DMS 273 (cell line): ENCODE measurements at regions not wholly inside any gene's neighbourhood (a gene's known extent, or its start where the extent isn't known, plus 50 kb on each side); places are given as distances from the start of the nearest gene placed in this dataset.
A peak's percentile ranks its signal among the peaks of the same experiment; 100 is the strongest.
"Not testable (repeated sequence)": the region's sequence is repeated elsewhere in the genome, so short reads cannot be mapped to it uniquely, and the experiment has no call there.

Experiments used
- DNase-seq: peaks from one replicate; lab custom pipeline; 2025; ENCODE audit not compliant: unreplicated experiment; lab: John Stamatoyannopoulos, UW

GRCh38 chrX:128653524-128654060 lies 601.4 kb upstream of the ACTRT1 start:
- DNase-seq: no peak

- no peak for DNase-seq
These were observed 598.1 kb upstream of the ACTRT1 start for GRCh38 chrX:128650326-128650725.

DNA sequence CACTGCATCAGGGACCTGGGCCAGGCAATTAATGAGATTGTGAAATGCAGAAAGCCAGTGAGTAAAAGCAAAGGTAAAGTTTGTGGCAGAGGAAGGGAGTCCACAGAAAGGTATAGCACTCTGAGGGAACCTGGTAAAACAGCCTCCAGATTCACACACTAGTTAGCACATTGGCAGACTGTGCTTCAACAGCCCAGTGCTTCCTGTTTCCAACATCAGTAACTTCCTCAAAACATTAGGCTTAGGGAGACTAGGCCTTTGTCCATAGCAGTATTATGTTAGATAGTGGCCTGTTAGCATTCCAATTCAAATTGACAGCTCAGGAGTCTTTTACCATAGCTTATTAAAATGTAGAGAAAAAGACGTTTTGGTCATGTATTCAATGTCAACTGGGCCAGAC lies 582.6 kb upstream of the ACTRT1 start:
- no peak for DNase-seq

- no peak for DNase-seq
These were observed 571.2 kb upstream of the ACTRT1 start for GRCh38 chrX:128623361-128623760.

- peak; percentile 58 for DNase-seq
These were observed 570.1 kb upstream of the ACTRT1 start for GRCh38 chrX:128622296-128622695.

DNA sequence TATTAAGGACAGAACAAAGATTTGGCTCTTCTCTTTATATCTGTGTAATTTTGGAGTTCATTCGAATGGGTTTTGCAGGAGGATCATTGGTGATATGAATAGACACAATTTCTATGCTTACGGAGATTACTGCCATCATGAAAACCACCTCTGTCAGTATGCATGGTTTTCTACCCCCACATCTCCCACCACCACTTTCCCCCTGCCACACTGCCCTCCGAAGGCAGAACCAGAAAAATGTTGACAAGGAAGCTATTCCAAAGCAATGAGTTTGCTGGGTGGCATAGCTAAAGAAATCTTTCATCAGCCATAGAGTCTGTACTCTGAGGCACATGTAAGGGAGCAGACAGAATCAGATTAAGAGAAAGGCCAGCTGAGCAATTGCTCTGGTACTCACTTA lies 567.3 kb upstream of the ACTRT1 start:
- DNase-seq: no peak

GRCh38 chrX:128616933-128617332 lies 564.7 kb upstream of the ACTRT1 start:
- no peak for DNase-seq

GRCh38 chrX:128606817-128607216 lies 554.6 kb upstream of the ACTRT1 start:
- DNase-seq: not testable (repeated sequence)

DNA sequence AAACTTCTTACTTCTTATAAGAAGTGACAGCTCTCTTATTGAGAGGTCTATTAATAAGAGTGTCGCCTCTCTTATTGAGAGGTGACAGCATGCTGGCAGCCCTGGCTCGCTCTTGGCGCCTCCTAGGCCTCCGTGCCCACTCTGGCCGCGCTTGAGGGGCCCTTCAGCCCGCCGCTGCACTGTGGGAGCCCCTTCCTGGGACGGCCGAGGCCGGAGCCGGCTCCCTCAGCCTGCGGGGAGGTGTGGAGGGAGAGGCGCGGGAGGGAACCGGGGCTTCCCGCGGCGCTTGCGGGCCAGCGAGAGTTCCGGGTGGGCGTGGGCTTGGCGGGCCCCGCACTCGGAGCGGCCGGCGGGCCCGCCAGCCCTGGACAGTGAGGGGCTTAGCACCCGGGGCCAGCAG lies 554.2 kb upstream of the ACTRT1 start:
- not testable (repeated sequence) for DNase-seq

DNA sequence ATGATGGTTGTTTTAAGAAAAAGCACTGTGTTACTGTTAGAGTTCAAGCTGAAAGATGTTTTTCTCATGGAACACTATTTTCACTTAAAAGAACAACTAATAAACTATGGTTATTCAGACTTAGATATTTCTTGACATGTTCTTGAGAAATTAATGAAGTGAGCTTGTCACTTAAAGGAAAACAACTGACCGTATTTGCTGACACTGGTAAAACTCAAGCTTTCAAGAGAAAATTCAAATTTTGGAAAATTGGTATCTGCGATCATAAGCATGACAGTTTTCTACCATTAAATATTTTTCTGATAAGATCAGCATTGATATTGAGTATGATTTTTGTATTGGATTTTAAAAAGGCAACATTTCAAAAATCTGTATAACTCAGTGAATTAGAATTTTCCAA lies 549.5 kb upstream of the ACTRT1 start:
- DNase-seq: no peak

- no peak for DNase-seq
These were observed 547.4 kb upstream of the ACTRT1 start for GRCh38 chrX:128599632-128600031.

- no peak for DNase-seq
These were observed 529.8 kb upstream of the ACTRT1 start for GRCh38 chrX:128582036-128582435.

- DNase-seq: no peak
These were observed 529.4 kb upstream of the ACTRT1 start for GRCh38 chrX:128581615-128582014.

DNA sequence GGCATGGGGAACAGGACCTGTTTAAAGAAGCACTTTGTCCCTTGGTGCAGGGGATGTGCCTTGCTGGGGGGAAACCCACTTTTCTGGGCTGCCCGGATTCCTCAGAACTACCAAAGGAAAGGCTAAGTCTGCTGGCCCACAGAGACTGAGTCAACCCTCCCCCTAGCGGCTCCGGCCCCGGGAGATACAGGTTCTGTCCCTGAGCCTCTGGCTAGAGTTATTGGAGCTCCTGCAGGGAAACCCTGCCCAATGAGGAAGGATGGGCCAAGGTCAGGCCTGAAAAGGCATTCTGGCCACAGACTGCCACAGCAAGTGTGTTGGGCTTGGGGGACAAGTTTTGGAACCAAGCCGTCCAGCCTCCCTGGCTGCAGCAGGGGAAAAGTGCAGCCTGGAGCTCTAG lies 490.9 kb upstream of the ACTRT1 start:
- no peak for DNase-seq

DNA sequence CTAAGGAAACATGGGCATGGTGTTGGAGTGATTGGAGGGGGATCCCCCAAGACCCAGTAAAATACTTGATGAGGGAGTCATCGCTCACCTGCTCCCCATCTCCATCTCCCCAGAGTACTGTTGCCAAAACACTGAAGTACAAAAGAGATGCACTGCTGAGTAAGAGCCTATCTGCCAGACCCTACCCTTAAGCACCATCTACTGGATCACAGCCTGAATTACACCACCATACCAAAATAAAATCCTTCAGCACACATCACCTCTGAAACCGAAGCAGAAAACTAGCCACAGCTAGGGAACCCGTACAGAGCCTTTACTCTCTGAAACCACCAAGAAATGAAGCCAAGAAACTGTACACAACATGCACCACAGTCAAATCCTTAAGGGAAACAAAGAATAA lies 466.3 kb upstream of the ACTRT1 start:
- DNase-seq: peak; percentile 52

- DNase-seq: no peak
These were observed 465.5 kb upstream of the ACTRT1 start for GRCh38 chrX:128517691-128518090.

DNA sequence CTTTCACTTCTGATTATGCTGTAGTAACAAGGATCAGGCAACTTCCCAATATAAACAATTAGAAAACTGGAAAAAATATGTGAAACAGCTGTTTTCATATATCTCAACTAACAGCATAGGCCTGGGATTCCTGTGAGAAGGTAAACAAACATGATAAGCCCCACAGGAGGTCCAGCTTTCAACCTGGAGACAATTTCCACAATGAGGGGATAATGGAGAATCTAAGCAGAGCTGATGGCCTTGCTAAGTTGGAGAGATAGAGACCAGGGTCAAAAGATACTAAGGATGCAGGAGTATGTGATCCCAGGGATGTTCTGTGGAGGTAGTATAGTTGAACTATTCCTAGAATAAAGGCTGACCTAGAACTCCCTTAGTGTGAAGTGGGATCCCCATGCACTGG lies 452.3 kb upstream of the ACTRT1 start:
- DNase-seq: no peak

DNA sequence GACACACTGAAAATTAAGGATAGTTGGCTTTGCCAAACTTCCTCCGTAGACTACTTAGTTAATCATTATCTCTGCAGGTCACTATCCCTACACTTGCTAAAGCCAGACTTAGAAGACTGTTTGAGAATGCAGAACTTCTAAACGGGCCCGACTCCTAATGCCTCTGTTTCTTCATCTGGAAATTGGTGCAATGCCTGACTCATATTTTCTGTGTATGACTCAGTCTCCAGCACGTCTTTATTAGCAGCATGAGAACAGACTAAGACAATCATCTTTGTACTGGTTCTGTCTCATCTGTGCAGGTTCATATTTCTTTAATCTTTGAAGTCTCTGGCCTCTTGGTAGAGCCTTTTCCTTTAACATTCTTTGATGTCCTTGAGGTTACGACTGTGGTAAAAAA lies 411.9 kb upstream of the ACTRT1 start:
- DNase-seq: no peak

- DNase-seq: peak; percentile 49
These were observed 408.6 kb upstream of the ACTRT1 start for GRCh38 chrX:128460835-128461234.

GRCh38 chrX:128458888-128459287 lies 406.7 kb upstream of the ACTRT1 start:
- DNase-seq: no peak

DNA sequence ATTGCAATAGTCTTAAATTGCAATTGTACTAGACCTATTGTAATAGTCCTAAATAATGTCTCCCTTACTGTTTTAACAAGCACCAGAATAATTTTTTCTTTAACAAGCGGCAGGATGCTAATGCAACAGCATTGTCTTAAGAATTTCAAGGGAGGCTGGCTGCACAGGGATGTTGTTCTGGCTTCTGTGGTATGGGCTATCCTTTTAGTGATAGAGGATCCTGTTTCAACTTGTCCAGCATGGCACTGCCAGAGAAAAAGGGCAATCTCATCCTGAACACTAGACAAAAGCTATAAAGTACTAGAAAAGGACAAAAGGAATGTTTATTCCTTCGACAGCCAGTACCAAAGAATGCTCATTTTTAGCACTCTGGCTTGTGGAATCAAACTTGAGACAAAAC lies 405.5 kb upstream of the ACTRT1 start:
- no peak for DNase-seq

DNA sequence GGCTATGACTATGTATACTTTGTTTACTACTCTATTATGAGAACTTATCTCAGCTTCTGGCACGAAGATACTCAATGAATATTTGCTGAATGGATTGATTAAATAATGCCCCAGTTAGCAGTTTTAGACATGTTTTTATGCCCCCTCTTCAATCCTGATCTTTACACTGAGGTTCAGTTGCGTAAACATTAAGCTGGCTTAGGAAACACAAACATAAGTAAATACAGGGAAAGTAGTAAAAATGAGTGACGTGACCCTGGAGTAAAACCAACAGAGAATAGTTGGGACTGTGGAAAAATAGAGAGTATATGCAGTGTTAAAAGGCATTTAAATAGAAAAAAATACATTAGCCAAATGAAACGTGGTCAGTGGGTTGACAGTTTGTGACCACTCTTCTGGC lies 387.0 kb upstream of the ACTRT1 start:
- DNase-seq: no peak

GRCh38 chrX:128438082-128438481 lies 385.9 kb upstream of the ACTRT1 start:
- DNase-seq: no peak
